ENCODE measurements at regions not wholly inside any gene's neighbourhood (a gene's known extent, or its start where the extent isn't known, plus 50 kb on each side); places are given as distances from the start of the nearest gene placed in this dataset.

DNA sequence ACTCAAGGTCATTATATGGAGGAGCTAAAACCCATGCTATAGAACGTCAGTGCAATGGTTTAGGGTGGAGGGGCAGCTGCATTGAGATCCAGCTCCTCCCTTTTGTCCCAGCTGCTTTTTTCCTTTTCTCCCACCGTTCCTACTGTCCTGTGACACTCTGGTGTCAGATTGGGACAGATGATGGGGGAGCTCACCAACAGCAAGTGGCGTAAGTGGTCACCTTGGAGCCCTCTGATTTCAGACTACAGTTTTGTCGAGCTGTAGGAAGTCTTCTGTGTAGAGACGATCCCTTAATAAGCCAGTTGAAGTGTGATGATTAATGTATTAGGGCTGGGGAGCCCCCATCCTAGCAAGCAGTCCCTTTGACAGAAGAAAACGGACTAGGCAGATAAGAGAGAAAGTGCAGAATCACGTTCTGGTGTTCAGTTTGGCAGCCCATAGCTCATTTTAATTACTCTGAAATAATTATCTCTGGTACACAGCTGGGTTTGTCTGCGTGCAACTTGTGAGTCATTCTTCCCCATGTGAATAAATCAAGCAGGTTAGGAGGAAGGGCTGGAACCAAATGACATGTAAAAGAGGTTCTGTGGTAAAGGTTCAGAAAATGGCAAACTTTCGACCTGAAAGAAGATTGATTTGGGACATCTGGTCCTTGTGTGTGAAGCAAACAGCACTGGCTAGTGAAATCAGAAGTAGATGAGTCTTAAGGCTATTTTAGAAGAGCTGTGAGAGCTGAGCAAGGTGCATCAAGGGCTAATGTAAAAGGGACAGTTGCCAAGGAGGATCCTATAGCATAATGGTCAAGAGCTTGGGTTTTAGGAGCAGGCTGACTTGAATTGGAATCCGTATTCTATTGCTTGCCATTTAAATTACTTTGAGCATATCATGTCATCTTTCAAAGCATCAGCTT lies 241.4 kb downstream of the EDEM1 start:
- DNase-seq (ENCODE audit: low read depth), result no peak

DNA sequence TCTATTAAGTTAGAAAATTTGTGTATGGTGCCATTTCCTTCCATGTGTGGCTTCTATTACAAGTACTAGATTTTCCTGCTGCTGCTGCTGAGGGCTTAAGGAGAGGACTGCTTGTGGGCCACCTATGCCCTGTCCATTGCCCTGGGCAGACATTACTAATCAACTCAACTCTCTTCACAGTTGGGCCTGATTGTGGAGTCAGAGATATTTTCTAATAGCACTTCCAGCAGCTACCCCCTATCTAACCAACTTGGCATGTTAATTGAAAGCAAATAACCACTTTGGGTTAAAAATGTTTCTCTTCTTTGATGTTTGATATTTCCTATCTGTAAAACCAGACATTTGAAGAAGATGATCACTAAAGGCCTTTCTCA lies 242.0 kb downstream of the EDEM1 start:
- DNase-seq (ENCODE audit: low read depth), result no peak

DNA sequence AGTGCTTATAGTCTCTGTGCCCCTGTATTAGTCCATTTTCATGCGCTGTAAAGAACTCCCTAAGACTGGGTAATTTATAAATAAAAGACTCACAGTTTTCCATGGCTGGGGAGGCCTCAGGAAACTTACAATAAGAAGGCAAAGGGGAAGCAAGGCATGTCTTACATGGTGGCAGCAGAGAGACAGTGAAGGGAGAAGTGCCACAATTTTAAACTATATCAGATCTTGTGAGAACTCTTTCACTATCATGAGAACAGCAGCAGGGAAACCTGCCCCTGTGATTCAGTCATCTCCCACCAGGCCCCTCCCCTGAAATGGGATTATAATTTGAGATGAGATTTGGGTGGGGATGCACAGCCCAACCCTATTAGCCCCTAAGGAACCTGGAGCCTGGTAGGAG lies 243.2 kb downstream of the EDEM1 start:
- no peak for DNase-seq (ENCODE audit: low read depth)

DNA sequence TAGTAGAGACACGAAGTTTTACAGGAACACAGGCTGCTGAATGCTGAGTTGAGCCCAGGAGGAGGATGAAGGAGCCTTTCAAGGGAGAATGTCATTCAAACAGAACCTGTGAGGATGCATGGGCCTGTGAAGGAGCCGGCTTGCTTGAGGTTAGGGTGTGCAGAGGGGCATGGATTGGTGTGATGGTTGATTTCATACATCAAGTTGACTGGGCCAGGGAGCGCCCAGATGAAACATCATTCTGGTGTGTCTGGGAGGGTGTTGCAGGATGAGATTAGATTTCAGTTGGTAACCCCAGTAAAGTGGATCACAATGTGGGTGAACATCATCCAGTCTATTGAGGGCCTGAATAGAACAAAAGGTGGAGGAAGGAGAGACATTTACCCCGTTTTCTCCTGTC lies 243.6 kb downstream of the EDEM1 start:
- no peak for DNase-seq (ENCODE audit: low read depth)

DNA sequence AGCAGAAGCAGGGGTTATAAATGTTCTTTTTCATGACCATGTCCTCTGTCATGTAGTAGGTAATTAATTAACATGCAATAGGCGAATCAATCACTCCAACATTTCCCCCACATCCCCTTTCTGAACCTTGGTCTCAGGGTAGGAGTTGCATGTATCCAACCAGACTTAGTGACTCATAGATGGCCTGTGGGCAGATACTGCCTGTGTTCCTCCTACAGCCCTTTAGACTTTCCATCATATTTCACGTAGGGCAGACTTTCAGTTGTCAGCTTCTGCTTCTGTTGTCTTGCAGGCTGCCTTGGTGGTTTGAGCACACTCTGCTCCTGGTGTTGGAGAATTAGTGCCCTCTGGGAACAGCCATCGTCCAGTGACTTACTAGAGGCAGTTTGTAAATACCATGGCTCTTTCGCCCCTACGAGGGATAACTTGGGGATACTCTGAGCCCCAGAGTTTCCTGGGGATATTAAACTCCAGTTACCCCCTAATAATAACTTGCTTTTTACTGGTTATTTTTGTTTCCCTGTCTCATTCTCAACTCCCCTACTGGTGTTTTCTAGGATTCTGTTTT lies 244.4 kb downstream of the EDEM1 start:
- no peak for DNase-seq (ENCODE audit: low read depth)

DNA sequence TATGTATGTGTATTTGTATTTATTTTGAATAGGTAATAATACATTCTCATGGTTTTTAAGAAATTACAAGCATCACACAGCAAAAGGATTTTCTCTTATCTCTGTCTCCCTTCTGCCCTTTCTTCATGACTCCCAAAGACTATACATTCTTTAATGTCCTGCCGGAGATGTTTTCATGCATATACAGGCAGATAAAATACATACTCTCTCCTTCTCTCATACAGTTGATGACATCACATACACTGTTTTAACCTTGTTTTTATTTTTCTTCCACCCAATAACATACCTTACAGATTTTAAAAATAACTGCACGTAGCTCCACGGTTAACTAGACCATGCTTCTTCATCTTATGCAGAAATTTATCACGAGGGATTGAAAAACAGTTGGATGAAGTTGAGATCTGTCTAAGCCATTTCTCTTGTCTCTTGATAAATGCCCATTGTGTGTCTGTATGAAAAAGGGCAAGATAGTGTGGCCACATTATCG lies 249.8 kb downstream of the EDEM1 start:
- DNase-seq (ENCODE audit: low read depth), result no peak

DNA sequence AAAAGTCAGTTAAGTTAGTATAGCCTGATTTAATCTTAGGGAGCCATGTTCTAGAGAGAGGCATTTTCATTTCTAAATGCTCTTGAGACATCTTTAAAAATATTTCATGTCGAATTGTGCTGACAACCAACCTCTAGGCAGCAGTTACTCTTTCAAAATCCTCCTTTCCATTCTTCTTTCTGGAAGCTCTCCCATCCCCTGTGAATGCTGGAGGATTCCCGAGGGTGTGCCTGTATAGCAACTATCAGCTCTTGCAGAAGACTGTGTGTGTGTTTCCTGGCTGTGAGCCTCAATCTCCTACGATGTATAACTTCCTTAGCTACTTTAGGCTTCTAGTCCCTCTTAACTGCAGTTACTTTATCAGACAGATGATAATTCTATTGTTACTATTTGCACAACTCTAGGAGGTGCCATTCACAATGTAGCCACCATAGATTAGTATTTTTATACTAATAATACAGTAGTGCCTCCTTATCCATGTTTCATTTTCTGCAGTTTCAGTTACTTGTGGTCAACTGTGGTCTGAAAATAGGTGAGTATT lies 250.3 kb downstream of the EDEM1 start:
- no peak for DNase-seq (ENCODE audit: low read depth)

DNA sequence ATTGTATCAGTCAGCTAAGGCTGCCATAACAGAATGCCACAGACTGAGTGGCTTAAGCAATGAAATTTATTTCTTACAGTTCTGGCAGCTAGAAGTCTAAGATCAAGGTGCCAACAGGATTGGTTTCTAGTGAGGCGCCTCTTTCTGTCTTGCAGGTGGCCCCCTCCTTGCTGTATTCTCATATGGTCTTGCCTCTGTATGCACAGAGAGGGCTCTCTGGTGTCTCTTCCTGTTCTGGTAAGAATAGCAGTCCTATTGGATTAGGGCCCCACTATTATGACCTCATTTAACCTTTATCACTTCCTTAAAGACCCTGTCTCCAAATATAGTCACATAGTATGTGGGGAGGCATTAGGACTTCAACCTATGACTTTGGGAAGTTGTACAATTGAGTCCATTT lies 253.9 kb downstream of the EDEM1 start:
- DNase-seq (ENCODE audit: low read depth), result no peak

DNA sequence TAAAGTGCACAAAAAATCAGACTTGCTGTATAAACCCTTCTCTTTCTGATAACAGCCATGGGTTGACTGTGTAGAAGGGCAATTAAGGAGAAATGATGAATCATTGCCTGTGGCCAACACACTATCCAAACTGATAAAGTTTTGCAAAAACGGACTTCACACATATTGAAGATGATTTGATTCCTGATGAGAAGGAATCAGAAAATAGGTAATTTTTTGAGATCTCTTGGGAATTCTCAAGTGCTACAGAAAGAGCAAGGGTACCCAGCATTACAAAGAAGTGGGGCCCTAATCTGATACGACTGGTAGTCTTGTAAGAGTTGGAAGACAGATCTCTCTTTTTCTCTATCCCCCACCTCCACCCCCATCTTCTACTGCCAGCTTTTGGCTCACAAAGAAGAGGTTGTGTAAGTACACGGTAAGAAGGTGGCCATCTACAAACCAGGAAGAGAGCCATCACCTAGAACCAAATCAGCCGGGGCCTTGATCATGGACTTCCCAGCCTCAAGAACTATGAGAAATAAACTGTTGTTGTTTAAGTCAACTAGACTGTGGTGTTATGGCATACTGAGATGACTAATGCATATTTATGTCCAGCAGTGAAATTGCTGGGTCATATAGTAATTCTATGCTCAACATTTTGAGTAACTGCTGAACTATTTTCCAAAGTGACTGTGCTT lies 254.7 kb downstream of the EDEM1 start:
- no peak for DNase-seq (ENCODE audit: low read depth)

DNA sequence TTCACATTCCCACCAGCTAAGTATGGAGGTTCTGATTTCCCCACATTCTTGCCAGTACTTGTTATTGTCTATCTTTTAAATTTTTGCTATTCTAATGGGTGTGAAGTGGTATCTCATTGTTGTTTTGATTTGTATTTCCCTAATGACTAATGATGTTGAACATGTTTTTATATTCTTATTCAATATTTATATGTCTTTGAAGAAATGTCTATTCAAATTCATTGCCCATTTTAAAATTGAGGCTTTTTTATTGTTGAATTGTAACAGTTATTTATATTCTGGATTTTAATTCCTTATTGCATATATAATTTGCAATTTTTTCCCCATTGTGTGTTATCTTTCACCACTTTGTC lies 255.3 kb downstream of the EDEM1 start:
- DNase-seq (ENCODE audit: low read depth), result no peak

DNA sequence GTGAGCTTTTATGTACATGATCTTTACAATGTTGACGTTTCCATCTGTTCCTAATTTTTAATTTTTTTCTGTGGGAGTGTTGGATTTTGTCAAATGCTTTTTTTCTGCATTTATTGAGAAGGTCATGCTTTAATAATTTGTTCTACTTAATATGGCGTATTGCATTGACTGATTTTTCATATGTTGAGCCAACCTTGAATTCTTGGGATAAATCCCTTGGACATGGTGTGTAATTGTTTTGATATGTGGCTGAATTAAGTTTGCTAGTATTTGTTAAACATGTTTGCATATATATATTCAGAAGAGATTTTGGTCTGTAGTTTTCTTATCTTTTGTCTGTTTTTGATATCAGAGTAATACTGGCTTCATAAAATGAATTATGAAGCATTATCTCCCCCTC lies 256.7 kb downstream of the EDEM1 start:
- DNase-seq (ENCODE audit: low read depth), result no peak

DNA sequence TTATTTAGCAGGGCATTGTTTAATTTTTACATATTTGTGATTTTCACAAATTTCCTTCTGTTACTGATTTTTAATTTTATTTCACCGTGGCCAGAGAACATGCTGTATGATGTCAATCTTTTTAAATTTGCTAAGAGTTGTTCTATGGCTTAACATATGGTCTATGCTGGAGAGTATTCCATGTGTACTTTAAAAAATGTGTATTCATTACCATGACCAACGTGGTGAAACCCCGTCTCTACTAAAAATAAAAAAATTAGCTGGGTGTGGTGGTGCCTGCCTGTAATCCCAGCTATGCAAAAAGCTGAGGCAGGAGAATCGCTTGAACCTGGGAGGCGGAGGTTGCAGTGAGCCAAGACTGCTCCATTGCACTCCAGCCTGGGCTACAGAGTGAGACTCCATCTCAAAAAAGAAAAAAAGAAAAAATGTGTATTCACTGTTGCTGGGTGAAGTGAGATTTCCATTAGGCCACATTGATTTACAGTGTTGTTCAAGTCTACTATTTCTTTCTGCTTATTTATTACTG lies 258.2 kb downstream of the EDEM1 start:
- no peak for DNase-seq (ENCODE audit: low read depth)

DNA sequence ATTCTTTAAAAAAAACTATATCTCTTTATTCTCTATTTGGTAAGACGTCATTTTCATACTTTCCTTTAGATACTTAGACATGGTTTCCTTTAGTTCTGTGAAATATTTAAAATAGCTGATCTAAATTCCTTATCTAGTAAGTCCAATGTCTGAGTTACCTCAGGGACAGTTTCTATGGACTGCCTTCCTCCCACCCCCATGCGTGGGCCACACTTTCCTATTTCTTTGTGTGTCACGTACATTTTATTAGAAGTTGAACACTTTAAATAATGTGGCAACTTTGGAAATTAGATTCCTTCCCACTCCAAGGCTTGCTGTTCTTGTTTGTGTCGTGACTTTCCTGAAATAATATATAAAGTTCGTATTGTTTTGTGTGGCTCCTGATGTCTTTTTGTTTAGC lies 260.7 kb downstream of the EDEM1 start:
- DNase-seq (ENCODE audit: low read depth), result no peak

DNA sequence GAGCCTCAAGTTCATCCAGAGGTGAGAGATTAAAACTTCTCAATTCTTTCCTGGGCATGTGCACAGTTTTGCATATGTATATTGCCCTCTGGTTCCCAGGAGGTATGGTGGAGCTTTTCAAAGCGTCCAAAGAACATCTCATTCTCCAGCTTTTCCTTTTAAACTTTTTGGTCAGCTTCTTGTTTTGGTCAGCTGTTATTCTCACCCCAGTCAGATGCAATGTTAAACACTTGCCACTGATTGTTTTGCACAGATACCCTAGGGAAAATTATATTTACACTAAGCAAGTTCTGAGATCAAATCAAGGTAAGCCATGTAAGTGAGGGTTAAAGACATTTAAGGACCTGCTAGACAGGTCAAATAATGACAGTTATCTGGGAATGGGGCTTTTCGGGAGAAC lies 261.3 kb downstream of the EDEM1 start:
- DNase-seq (ENCODE audit: low read depth), result no peak

DNA sequence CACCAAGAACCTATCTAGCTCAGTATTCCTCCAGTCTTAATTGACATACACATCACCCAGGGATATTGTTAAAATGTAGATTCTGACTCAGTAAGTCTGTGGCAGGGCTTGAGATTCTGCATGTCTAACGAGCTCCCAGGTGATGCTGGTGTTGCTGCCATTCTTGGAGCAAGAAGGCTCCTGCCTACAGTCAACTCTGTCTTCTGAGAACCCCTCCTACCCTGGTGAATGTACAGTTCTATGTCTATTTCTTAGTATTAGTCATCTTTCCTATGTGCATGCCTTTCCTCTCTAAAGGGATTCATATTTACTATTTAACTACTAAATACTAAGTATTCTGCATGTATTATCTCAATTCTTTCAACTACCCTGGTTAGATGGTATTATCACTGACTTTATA lies 268.7 kb downstream of the EDEM1 start:
- no peak for DNase-seq (ENCODE audit: low read depth)

DNA sequence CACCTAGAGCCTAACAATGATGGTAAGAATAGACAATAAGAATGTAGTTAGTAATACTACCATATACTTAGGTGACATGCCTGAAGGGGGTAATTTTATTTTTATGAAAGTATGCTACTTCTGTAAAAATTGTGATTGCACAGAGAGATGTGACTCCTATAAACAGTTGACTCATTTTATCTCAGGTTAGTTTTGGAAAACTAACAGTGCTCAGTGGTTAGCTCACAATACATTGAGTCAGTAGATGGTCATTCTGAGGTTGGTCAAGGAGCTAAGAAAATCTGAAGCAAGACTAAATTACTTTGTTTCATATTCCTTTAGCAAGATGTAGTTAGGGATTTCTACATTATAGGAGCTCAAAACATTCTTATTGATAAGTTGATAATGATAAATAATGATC lies 271.0 kb downstream of the EDEM1 start:
- no peak for DNase-seq (ENCODE audit: low read depth)

DNA sequence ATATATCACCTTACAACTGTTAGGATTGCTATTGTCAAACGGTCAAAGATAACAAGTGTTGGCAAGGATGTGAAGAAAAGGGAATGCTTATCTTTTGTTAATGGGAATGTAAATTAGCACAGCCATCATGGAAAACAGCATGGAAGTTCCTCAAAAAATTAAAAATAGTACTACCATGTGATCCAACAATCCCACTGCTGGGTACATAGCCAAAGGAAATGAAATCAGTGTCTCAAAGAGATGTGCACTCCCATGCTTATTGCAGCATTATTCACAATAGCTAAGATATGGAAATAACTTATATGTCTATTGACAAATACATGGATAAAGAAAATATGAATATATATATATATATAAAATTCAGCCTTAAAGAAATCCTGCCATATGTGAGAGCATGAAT lies 274.6 kb downstream of the EDEM1 start:
- DNase-seq (ENCODE audit: low read depth), result no peak

DNA sequence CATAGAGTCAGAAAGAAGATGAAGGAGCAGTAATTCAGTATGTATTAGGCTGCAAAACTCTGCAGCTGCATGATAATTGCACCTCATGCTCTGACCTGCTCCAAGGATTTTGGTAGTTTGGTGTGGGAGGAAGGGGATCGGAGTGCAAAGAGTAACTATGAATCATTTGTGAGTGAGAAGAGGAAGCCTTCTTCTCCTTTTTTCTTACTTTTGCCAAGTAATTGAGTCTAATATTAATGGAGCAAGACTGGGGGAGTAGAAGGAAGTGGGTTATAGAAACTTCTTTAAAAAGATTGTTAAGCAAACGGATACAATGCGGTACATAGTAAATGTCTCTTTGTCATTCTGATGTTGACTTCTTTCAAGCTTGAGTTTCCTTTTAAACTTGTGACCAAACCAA lies 276.5 kb downstream of the EDEM1 start:
- no peak for DNase-seq (ENCODE audit: low read depth)

DNA sequence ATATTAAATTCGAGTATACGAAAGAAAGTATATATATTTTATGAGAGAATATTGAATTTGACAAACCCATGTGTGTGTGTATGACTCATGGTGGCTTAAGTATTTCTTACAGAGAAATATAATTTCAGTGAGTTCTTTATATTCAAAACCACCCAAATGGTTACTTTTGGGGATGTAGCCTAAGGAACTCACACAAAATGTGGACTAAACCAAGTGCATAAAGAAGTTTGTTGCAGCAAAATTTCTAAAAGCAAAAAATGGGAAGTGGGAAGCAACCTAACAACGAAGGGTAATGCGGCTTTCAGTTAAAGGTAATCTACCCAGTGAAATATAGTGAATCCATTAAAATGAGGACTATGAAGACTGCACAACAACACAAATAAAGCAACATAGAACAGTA lies 277.1 kb downstream of the EDEM1 start:
- no peak for DNase-seq (ENCODE audit: low read depth)

DNA sequence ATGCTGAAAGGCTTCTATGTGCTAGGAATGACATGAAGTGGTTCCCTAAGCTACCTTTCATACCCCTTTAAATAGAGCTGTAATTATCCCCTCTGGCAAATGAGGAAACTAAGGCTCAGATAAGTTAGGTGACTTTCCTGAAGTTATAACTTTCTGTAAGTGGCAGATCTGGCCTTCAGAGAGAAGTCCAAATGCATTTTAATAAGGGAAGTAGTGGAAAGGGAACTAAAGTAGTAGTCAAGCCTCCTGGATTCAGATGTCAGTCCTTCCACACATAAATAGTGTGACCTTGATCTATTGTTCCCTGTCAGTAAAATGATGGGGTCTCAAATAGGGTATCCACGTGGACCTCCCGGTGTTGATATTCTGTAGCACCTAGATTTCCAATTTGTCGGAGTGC lies 277.7 kb downstream of the EDEM1 start:
- DNase-seq (ENCODE audit: low read depth), result no peak

DNA sequence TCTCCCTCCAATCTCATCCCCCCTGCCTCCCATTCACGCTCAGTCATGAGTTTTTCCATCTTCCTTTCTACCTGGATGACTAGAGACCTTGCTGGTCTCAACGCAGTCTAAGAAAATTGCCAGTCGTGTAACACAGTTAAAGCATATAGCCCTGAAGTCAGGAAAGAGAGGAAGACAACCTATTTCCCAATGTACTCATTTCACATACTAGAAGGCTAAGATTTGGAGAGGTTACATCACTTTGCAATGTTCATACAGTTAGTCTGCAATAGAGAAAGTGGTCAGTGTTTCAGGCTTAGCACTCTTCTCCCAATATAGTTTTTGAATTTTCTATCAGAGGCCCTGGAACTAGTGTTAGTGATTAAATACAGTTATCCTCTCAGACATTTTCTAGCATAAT lies 278.6 kb downstream of the EDEM1 start:
- DNase-seq (ENCODE audit: low read depth), result no peak

DNA sequence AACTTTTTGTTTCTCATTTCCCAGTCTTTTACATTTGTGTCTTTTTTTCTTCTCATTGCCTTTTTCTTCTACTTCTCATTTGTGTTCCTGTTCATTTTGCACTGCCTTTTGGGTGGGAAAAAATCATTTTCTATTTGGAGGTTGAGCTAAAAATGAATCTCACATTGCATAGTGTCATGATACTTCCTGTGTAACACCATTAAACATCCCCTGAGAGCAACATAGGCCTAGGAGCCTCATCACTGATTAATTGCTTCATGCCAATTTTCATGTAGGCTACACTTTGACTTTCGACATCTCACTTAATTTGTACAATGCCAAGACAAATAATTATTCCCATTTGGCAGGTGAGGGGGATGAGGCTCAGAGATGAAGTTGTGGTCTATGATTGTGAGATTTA lies 279.2 kb downstream of the EDEM1 start:
- DNase-seq (ENCODE audit: low read depth), result no peak

DNA sequence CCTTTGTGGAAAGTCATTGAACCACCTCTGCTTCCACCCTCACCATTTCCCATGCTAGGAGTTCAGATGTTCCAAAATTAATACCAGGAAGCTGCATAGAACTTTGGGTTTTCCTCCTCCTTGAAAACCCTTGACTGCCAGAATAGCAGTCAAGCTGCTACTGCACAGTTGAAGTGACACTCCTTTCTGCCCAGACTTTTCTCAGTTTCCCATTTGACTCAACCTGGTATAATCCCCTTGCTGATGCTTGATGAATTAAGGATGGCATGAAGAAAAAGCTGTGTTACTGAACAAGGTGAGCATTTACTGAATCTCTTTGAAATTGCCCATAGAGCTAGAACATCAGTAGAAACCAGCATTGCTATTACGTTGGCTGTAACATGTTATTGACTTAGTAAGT lies 286.0 kb downstream of the EDEM1 start:
- DNase-seq (ENCODE audit: low read depth), result no peak
